HL-60/S4 (cell line): ENCODE measurements at regions not wholly inside any gene's neighbourhood (a gene's known extent, or its start where the extent isn't known, plus 50 kb on each side); places are given as distances from the start of the nearest gene placed in this dataset.
"Not testable (repeated sequence)": the region's sequence is repeated elsewhere in the genome, so short reads cannot be mapped to it uniquely, and the experiment has no call there.

Source experiments
- in situ Hi-C: fragments of 300-500 bp; cut with MboI; formaldehyde crosslinking; loops from 2 replicates; pipeline ENCODE4 v1.14.3; 2022; ENCODE audit warnings: low sequenced_read_pairs

- in situ Hi-C loops: not testable (repeated sequence)
Observed at GRCh38 chr7:6882321-6882721, 56.2 kb upstream of the CCZ1B start.

- in situ Hi-C loops: not testable (repeated sequence)
Observed at GRCh38 chr7:6883756-6884155, 57.7 kb upstream of the CCZ1B start.

GRCh38 chr7:6886198-6886597 lies 60.1 kb upstream of the CCZ1B start:
- in situ Hi-C loops: no loop called here

GRCh38 chr7:6888267-6889045 lies 62.4 kb upstream of the CCZ1B start:
- in situ Hi-C loops: not testable (repeated sequence)

- in situ Hi-C loops: no loop called here
Observed at GRCh38 chr7:6889252-6889812, 63.3 kb upstream of the CCZ1B start.

GRCh38 chr7:6902097-6902518 lies 76.0 kb upstream of the CCZ1B start:
- in situ Hi-C loops: loop anchor here (25.0 kb wide), 1 partner anchor 1040 kb away; no protein-coding TSS in a partner anchor

GRCh38 chr7:6903289-6903688 lies 77.2 kb upstream of the CCZ1B start:
- in situ Hi-C loops: loop anchor here (25.0 kb wide), 1 partner anchor 1041 kb away; no protein-coding TSS in a partner anchor

GRCh38 chr7:6903792-6904191 lies 77.7 kb upstream of the CCZ1B start:
- in situ Hi-C loops: loop anchor here (25.0 kb wide), 1 partner anchor 1041 kb away; no protein-coding TSS in a partner anchor

- in situ Hi-C loops: loop anchor here (25.0 kb wide), 1 partner anchor 1055 kb away; no protein-coding TSS in a partner anchor
Observed at GRCh38 chr7:6917258-6917657, 91.2 kb upstream of the CCZ1B start.

- in situ Hi-C loops: loop anchor here (25.0 kb wide), 1 partner anchor 1057 kb away; no protein-coding TSS in a partner anchor
Observed at GRCh38 chr7:6919169-6919568, 93.1 kb upstream of the CCZ1B start.

GRCh38 chr7:6924523-6924922 lies 98.4 kb upstream of the CCZ1B start:
- in situ Hi-C loops: loop anchor here (25.0 kb wide), 1 partner anchor 1062 kb away; no protein-coding TSS in a partner anchor

GRCh38 chr7:6926193-6927174 lies 100.4 kb upstream of the CCZ1B start:
- in situ Hi-C loops: loop anchor here (25.0 kb wide), 1 partner anchor 339 kb away; the partner anchor contains the start of genes INTS15 and ZDHHC4

- in situ Hi-C loops: loop anchor here (25.0 kb wide), 1 partner anchor 340 kb away; the partner anchor contains the start of genes INTS15 and ZDHHC4
Observed at GRCh38 chr7:6927643-6928042, 101.6 kb upstream of the CCZ1B start.

GRCh38 chr7:6929588-6929987 lies 103.5 kb upstream of the CCZ1B start:
- in situ Hi-C loops: loop anchor here (25.0 kb wide), 1 partner anchor 342 kb away; the partner anchor contains the start of genes INTS15 and ZDHHC4

GRCh38 chr7:6930081-6930635 lies 104.1 kb upstream of the CCZ1B start:
- in situ Hi-C loops: loop anchor here (25.0 kb wide), 1 partner anchor 343 kb away; the partner anchor contains the start of genes INTS15 and ZDHHC4

GRCh38 chr7:6930787-6931186 lies 104.7 kb upstream of the CCZ1B start:
- in situ Hi-C loops: loop anchor here (25.0 kb wide), 1 partner anchor 343 kb away; the partner anchor contains the start of genes INTS15 and ZDHHC4

GRCh38 chr7:6931456-6931855 lies 105.4 kb upstream of the CCZ1B start:
- in situ Hi-C loops: loop anchor here (25.0 kb wide), 1 partner anchor 344 kb away; the partner anchor contains the start of genes INTS15 and ZDHHC4

GRCh38 chr7:6933954-6934632 lies 108.0 kb upstream of the CCZ1B start:
- in situ Hi-C loops: loop anchor here (25.0 kb wide), 1 partner anchor 347 kb away; the partner anchor contains the start of genes INTS15 and ZDHHC4

GRCh38 chr7:6934981-6935380 lies 108.9 kb upstream of the CCZ1B start:
- in situ Hi-C loops: loop anchor here (25.0 kb wide), 1 partner anchor 348 kb away; the partner anchor contains the start of genes INTS15 and ZDHHC4
